NCI-H345 treated with DMSO at 0.1 percent for 48 hours (cell line): ENCODE measurements at regions not wholly inside any gene's neighbourhood (a gene's known extent, or its start where the extent isn't known, plus 50 kb on each side); places are given as distances from the start of the nearest gene placed in this dataset.

Source experiments
- DNase-seq: peaks from one replicate; lab custom pipeline; 2025; ENCODE audit not compliant: unreplicated experiment; lab: John Stamatoyannopoulos, UW

DNA sequence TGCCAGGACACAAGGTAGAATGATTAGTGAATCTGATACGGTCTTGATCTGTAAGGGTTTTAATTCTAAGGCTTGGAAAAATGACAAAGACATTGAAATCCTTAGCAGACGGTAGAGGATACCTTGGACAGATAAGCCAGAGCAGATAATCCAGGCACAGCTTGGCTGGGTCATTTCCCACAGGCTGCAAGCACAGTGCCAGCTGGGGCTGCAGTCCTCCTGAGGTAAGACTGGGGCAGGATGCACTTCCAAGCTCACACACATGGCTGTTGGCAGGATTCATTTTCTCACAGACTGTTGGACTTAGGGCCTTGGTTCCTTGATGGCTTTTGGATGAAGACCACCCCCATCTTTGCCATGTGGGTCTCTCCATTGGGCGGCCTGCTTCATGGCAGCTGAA lies 63.2 kb upstream of the BMPER start:
- no peak for DNase-seq

- DNase-seq = no peak
Measured at GRCh38 chr7:33845991-33846509, 59.3 kb upstream of the BMPER start.

GRCh38 chr7:33849004-33849403 lies 56.3 kb upstream of the BMPER start:
- peak; percentile 5 for DNase-seq

DNA sequence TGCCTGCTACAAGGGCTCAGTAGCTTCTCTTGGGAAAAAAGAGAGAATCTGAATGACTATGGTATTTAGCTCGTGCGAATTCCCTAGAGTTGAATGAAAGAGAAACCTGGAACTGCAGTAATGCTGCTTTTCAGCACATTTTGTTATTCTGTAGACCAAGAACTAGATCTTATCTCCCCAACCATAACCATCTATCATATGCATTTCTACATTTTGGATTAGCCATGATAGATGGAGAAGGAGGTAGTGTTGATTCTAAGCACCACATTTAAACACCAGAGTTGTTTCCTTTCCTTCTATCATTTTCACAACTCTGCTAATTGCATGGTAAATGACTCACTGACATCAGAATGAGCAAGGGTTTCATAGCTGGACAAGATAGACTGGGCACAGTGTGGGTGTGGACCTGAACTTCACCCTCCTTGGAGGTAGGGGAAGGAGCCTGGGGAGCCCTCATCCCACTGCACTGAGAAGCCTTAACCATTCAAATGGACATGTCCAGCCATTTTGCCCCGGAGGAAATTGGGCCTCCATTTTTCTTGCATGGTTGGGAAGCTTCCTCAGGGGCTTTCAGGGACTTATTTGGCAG lies 55.3 kb upstream of the BMPER start:
- no peak for DNase-seq

- no peak for DNase-seq
Measured at GRCh38 chr7:33850768-33851167, 54.6 kb upstream of the BMPER start.

- DNase-seq = no peak
Measured at GRCh38 chr7:33852838-33853237, 52.5 kb upstream of the BMPER start.

GRCh38 chr7:33853361-33854062 lies 51.8 kb upstream of the BMPER start:
- DNase-seq = no peak

- no peak for DNase-seq
Measured at GRCh38 chr7:33854178-33854577, 51.2 kb upstream of the BMPER start.

- DNase-seq = no peak
Measured at GRCh38 chr7:33854801-33855350, 50.5 kb upstream of the BMPER start.
